ENCODE measurements at regions not wholly inside any gene's neighbourhood (a gene's known extent, or its start where the extent isn't known, plus 50 kb on each side); places are given as distances from the start of the nearest gene placed in this dataset.
A peak's percentile ranks its signal among the peaks of the same experiment; 100 is the strongest.

DNA sequence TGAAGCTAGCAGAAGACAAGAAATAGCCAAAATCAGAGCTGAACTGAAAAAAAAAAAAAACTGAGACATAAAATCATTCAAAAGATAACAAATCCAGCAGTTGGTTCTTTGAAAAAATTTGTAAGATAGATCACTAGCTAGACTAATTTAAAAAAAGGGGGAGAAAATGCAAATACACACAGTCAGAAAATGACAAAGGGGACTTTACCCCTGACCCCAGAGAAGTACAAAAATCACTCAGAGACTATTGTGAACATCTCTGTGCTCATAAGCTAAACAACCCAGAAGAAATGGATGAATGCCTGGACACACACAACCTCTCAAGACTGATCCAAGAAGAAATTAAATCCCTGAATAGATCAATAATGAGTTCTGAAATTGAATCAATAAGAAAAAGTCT lies 914.3 kb upstream of the API5 start:
- H3K27me3 ChIP-seq (ENCODE audit: control insufficient read depth, insufficient read depth, low read length, poor library complexity, severe bottlenecking) = no peaks in the 10 kb centered on the region
- peaks cover 26% of the 10 kb centered on the region for H3K36me3 Mint-ChIP-seq (ENCODE audit: low read depth)
- no peak overlapping the region for H3K9ac ChIP-seq (ENCODE audit: extremely low read depth, low read length, poor library complexity, severe bottlenecking)
- no peak overlapping the region for H3K27ac ChIP-seq (ENCODE audit: low read depth, low read length)
- DNase-seq = no peak
- H3K4me3 ChIP-seq (ENCODE audit: low read length) = peak overlapping the region; percentile 57
- H3K9me3 Mint-ChIP-seq = peaks cover 46% of the 10 kb centered on the region
- TF ChIP-seq, protein P1, sequence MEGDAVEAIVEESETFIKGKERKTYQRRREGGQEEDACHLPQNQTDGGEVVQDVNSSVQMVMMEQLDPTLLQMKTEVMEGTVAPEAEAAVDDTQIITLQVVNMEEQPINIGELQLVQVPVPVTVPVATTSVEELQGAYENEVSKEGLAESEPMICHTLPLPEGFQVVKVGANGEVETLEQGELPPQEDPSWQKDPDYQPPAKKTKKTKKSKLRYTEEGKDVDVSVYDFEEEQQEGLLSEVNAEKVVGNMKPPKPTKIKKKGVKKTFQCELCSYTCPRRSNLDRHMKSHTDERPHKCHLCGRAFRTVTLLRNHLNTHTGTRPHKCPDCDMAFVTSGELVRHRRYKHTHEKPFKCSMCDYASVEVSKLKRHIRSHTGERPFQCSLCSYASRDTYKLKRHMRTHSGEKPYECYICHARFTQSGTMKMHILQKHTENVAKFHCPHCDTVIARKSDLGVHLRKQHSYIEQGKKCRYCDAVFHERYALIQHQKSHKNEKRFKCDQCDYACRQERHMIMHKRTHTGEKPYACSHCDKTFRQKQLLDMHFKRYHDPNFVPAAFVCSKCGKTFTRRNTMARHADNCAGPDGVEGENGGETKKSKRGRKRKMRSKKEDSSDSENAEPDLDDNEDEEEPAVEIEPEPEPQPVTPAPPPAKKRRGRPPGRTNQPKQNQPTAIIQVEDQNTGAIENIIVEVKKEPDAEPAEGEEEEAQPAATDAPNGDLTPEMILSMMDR (conservative IDR thresholded peaks at IDR 0.05) = no peak
- no peaks in the 10 kb centered on the region for H3K27me3 Mint-ChIP-seq (ENCODE audit: insufficient read depth)
- H3K36me3 ChIP-seq (ENCODE audit: control insufficient read depth, insufficient read depth, low read length) = no peaks in the 10 kb centered on the region
- H3K4me1 Mint-ChIP-seq = peaks cover 10% of the 10 kb centered on the region
- H3K4me3 Mint-ChIP-seq = no peak overlapping the region
- peaks cover 43% of the 10 kb centered on the region for H3K9me3 ChIP-seq (ENCODE audit: control insufficient read depth, low read length)
- no peak overlapping the region for H3K27ac Mint-ChIP-seq
- no peaks in the 10 kb centered on the region for H3K4me1 ChIP-seq (ENCODE audit: control insufficient read depth, insufficient read depth, low read length)

DNA sequence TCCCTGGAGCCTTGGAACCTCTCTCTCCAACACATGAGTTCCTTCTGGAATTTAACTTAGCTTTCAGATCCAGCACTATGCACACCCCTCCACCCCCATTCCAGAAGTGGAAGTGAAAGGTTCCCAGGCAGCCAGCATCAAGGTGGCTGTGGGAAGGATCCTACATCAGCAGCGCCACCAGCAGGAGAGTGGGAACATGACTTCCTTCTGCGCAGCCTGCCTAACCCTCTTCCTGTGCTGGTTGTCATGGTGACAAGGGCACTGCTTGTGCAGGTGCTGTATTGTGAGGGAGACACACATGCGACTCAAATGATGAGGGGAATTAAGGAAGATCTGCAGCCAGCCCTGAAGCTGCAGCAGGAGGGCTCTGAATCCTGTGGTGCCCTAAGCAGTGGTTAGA lies 904.5 kb upstream of the API5 start:
- H3K27ac Mint-ChIP-seq = peak overlapping the region; percentile 59
- no peaks in the 10 kb centered on the region for H3K9me3 Mint-ChIP-seq

DNA sequence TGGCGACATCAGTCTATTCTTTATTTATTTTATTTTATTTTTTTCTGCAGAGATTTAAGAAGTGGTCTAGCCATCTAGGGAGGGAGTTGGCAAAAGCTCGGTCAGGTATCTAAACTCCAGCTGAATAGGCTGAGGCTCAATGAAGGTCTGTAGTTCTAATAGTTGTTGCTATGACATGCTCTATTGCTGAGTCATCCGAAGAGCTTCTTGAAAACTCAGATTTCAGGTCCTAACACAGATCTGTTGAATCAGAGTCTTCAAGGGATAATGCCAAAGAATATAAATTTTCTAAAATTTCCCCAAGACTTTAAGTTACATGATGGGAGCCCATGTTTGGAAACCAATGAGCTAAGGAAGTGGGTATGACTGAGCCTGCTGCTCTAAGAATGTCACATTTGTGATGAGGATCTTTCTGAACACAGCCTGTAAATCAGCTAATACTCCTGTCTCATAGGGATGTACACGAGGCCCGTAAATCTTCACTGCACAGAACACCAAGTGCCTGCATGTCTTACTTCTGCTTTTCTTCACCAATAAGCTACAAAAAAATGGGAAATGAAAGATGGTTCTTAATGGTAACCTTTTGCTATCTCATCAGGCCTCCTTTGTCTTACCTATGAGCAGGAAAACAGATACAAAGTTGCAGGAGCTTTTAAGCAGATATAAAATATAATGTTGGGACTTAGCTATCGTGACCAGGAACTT lies 901.4 kb upstream of the API5 start:
- Histone ChIP-seq H3K9ac (ENCODE audit: extremely low read depth, low read length, poor library complexity, severe bottlenecking) (no peak overlapping the region), H3K36me3 (ENCODE audit: control insufficient read depth, insufficient read depth, low read length) (no peaks in the 10 kb centered on the region), H3K27ac (ENCODE audit: low read depth, low read length) (no peak overlapping the region), H3K4me1 (ENCODE audit: control insufficient read depth, insufficient read depth, low read length) (peaks cover 5% of the 10 kb centered on the region), H3K4me3 (ENCODE audit: low read length) (no peak overlapping the region), H3K27me3 (ENCODE audit: control insufficient read depth, insufficient read depth, low read length, poor library complexity, severe bottlenecking) (no peaks in the 10 kb centered on the region), H3K9me3 (ENCODE audit: control insufficient read depth, low read length) (no peaks in the 10 kb centered on the region)
- WGBS, 2 experiments (ENCODE audit: insufficient coverage in 1 of 2, insufficient read length in 1 of 2) = 72 to 85% methylated on average over 3 to 6 of the region's 6 CpGs
- Mint-ChIP-seq H3K4me1 (peaks cover 22% of the 10 kb centered on the region), H3K36me3 (ENCODE audit: low read depth) (no peaks in the 10 kb centered on the region), H3K27me3 (ENCODE audit: insufficient read depth) (no peaks in the 10 kb centered on the region), H3K27ac (no peak overlapping the region), H3K4me3 (no peak overlapping the region), H3K9me3 (no peaks in the 10 kb centered on the region)
- no peak for DNase-seq
- TF ChIP-seq, protein P1 (conservative IDR thresholded peaks at IDR 0.05) = no peak

More for the DNA sequence above, 904.5 kb upstream of the API5 start:
- Mint-ChIP-seq H3K27me3 (ENCODE audit: insufficient read depth) (no peaks in the 10 kb centered on the region), H3K4me3 (no peak overlapping the region), H3K4me1 (peaks cover 22% of the 10 kb centered on the region), H3K36me3 (ENCODE audit: low read depth) (no peaks in the 10 kb centered on the region)
- 9% methylated on average over 3 of the region's 3 CpGs; no CpG with 5 or more reads in 1 of the 2 experiments for WGBS, 2 experiments (ENCODE audit: insufficient coverage in 1 of 2, insufficient read length in 1 of 2)
- peaks cover 5% of the 10 kb centered on the region for H3K4me1 ChIP-seq (ENCODE audit: control insufficient read depth, insufficient read depth, low read length)
- H3K4me3 ChIP-seq (ENCODE audit: low read length) = no peak overlapping the region
- no peaks in the 10 kb centered on the region for H3K36me3 ChIP-seq (ENCODE audit: control insufficient read depth, insufficient read depth, low read length)
- no peaks in the 10 kb centered on the region for H3K9me3 ChIP-seq (ENCODE audit: control insufficient read depth, low read length)
- peak; percentile 96 for DNase-seq
- H3K9ac ChIP-seq (ENCODE audit: extremely low read depth, low read length, poor library complexity, severe bottlenecking) = no peak overlapping the region
- TF ChIP-seq, protein P1 (conservative IDR thresholded peaks at IDR 0.05) = peak; percentile 96
- no peaks in the 10 kb centered on the region for H3K27me3 ChIP-seq (ENCODE audit: control insufficient read depth, insufficient read depth, low read length, poor library complexity, severe bottlenecking)
- peak overlapping the region; percentile 3 for H3K27ac ChIP-seq (ENCODE audit: low read depth, low read length)
